Left ventricle myocardium inferior (tissue), 1 donor: ENCODE measurements at regions not wholly inside any gene's neighbourhood (a gene's known extent, or its start where the extent isn't known, plus 50 kb on each side); places are given as distances from the start of the nearest gene placed in this dataset.

Experiments used
- DNase-seq: peaks from one replicate; pipeline ENCODE4 v3.0.0-alpha.2; 2020
- H3K27ac ChIP-seq: fragments of 200-600 bp; replicated peaks from 2 replicates; pipeline ENCODE4 v1.8.0; 2021
- H3K27me3 ChIP-seq: fragments of 200-600 bp; 2 replicates; pipeline ENCODE4 v1.8.0; 2021; ENCODE audit warnings: low read depth
- H3K36me3 ChIP-seq: fragments of 200-600 bp; 2 replicates; pipeline ENCODE4 v1.8.0; 2021
- H3K4me1 ChIP-seq: fragments of 200-600 bp; 2 replicates; pipeline ENCODE4 v1.8.0; 2021
- H3K4me3 ChIP-seq: fragments of 200-600 bp; 2 replicates; pipeline ENCODE4 v1.8.0; 2021; ENCODE audit warnings: mild to moderate bottlenecking, moderate library complexity
- H3K9me3 ChIP-seq: fragments of 200-600 bp; replicated peaks from 2 replicates; pipeline ENCODE4 v1.8.0; 2021
- intact Hi-C: fragments of 100-400 bp; cut with micrococcal nuclease; formaldehyde crosslinking; loops from one replicate; pipeline ENCODE4 v1.11.0; 2022
- TF ChIP-seq, protein P1 (sequence below): fragments of 200-600 bp; IDR thresholded peaks from 2 replicates; pipeline ENCODE4 v1.8.0; 2021; ENCODE audit warnings: antibody characterized with exemption, mild to moderate bottlenecking, borderline replicate concordance
- donor health status: DM: no; HTN: yes; CAD: no; lungs with severe emphysema.

DNA sequence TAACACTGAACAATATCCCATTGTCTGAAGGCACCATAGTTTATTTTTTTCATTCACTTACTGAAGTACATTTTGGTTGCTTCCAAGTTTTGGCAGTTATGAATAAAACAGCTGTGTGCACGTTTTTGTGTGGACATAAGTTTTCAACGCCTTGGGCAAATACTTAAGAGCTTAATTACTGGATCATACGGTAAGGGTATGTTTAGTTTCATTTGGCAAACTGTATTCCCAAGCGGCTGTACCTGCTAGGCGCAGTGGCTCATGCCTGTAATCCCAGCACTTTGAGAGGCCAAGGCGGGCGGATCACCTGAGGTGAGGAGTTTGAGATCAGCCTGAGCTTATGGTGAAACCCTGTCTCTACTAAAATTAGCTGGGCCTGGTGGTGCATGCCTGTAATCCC lies 63.7 kb upstream of the FAM120A start:
- Histone ChIP-seq H3K4me1 (peaks cover 5% of the 10 kb centered on the region), H3K27ac (no peak overlapping the region), H3K9me3 (peaks cover 9% of the 10 kb centered on the region), H3K27me3 (no peaks in the 10 kb centered on the region), H3K36me3 (no peaks in the 10 kb centered on the region), H3K4me3 (no peak overlapping the region)
- DNase-seq: no peak
- intact Hi-C loops: no loop called here
- TF ChIP-seq, protein P1, sequence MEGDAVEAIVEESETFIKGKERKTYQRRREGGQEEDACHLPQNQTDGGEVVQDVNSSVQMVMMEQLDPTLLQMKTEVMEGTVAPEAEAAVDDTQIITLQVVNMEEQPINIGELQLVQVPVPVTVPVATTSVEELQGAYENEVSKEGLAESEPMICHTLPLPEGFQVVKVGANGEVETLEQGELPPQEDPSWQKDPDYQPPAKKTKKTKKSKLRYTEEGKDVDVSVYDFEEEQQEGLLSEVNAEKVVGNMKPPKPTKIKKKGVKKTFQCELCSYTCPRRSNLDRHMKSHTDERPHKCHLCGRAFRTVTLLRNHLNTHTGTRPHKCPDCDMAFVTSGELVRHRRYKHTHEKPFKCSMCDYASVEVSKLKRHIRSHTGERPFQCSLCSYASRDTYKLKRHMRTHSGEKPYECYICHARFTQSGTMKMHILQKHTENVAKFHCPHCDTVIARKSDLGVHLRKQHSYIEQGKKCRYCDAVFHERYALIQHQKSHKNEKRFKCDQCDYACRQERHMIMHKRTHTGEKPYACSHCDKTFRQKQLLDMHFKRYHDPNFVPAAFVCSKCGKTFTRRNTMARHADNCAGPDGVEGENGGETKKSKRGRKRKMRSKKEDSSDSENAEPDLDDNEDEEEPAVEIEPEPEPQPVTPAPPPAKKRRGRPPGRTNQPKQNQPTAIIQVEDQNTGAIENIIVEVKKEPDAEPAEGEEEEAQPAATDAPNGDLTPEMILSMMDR: no peak

DNA sequence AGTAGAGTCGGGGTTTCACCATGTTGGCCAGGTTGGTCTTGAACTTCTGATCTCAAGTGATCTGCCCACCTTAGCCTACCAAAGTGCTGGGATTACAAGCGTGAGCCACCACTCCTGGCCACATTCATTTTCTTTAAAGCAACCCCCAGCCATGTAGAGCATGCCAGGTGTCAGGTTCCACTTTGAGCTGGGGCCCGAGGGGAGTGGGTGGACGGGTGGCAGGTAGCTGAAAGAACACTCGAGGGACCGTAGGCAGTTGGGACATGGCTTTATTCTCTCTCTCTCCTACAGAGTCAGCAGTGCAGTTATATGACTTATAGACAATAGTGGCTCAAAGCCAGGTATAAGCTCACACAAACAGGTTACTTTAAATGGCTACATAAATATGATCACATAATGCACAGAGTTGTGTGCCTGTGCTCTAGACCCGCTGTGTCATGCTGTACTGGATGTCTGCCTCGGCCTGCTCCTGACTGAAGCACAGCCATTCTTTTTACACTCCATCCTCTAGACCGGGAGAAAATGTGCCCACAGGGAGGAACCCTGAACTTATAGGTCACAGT lies 60.5 kb upstream of the FAM120A start:
- TF ChIP-seq, protein P1: no peak
- Histone ChIP-seq H3K4me3 (no peak overlapping the region), H3K27ac (no peak overlapping the region), H3K36me3 (no peaks in the 10 kb centered on the region), H3K4me1 (no peaks in the 10 kb centered on the region), H3K27me3 (no peaks in the 10 kb centered on the region), H3K9me3 (peaks cover 8% of the 10 kb centered on the region)
- intact Hi-C loops: no loop called here
- no peak for DNase-seq

DNA sequence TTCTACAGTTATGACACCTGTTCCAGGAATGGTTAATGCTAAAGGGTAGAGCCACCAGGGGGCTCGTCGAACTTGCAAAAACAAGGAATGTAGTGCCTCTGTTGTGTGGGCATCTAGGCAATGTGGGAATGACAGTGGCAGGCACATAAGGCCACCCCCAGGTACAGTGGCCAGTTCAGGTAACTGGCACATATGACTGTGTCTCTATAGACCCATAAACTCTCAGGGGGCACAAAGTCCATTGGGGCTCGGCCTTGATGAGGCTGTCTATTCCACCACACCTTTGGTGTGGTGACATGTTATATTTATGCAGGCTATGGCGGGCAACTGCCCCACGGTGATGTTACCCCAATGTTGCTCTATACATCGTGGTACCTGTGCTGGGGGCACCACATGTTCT lies 59.6 kb upstream of the FAM120A start:
- Histone ChIP-seq H3K36me3 (no peaks in the 10 kb centered on the region), H3K9me3 (peaks cover 8% of the 10 kb centered on the region), H3K4me3 (no peak overlapping the region), H3K4me1 (no peaks in the 10 kb centered on the region), H3K27ac (no peak overlapping the region), H3K27me3 (no peaks in the 10 kb centered on the region)
- no peak for DNase-seq
- TF ChIP-seq, protein P1: no peak
- intact Hi-C loops: no loop called here

DNA sequence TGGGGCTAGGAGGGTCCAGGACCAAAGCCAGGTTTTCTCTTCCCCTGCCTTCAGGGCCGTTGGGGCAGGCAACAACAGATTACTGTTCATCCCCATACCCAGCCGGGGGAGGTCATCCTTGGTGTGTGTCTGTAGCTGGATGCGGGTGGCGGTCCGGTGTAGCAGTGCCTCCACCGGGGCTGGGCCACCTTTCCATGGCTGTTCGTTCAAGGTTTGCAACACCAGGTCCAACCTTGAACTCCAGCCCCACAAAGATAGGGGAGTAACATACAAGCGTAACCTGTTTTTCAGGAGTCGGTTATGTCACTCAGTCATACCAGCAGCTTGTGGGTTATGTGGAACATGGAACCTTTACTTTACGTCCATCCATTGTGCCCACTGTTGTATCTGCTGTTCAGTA lies 58.5 kb upstream of the FAM120A start:
- Histone ChIP-seq H3K27ac (no peak overlapping the region), H3K4me1 (no peaks in the 10 kb centered on the region), H3K9me3 (peaks cover 8% of the 10 kb centered on the region), H3K27me3 (no peaks in the 10 kb centered on the region), H3K36me3 (no peaks in the 10 kb centered on the region), H3K4me3 (no peak overlapping the region)
- TF ChIP-seq, protein P1: no peak
- no peak for DNase-seq
- intact Hi-C loops: no loop called here
